Brain pericyte (primary cell): ENCODE measurements at regions not wholly inside any gene's neighbourhood (a gene's known extent, or its start where the extent isn't known, plus 50 kb on each side); places are given as distances from the start of the nearest gene placed in this dataset.

Experiments
- DNase-seq: peaks from one replicate; pipeline ENCODE4 v3.0.0-alpha.2; 2012; ENCODE audit warnings: low read depth, low spot score

DNA sequence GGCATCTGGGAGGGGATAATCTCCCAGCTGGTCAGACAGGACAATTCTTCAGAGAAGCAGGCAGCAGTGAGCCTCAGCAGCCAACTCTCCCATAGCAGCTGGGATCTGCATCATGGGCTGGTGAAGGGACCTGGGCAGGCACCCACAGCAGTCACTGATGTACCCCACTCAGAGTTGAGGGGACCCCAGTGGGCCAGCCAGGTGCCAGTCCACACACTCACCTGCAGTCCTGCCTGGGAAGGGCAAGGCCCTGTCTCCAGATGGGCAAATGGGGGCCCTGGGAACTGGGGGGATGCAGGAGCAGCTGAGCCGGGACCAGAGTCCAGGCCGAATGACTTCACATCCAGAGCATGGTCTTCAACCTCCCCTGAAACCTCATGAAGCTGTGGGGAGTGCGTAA, 170.4 kb downstream of the ZFP36L2 start:
- no peak for DNase-seq

DNA sequence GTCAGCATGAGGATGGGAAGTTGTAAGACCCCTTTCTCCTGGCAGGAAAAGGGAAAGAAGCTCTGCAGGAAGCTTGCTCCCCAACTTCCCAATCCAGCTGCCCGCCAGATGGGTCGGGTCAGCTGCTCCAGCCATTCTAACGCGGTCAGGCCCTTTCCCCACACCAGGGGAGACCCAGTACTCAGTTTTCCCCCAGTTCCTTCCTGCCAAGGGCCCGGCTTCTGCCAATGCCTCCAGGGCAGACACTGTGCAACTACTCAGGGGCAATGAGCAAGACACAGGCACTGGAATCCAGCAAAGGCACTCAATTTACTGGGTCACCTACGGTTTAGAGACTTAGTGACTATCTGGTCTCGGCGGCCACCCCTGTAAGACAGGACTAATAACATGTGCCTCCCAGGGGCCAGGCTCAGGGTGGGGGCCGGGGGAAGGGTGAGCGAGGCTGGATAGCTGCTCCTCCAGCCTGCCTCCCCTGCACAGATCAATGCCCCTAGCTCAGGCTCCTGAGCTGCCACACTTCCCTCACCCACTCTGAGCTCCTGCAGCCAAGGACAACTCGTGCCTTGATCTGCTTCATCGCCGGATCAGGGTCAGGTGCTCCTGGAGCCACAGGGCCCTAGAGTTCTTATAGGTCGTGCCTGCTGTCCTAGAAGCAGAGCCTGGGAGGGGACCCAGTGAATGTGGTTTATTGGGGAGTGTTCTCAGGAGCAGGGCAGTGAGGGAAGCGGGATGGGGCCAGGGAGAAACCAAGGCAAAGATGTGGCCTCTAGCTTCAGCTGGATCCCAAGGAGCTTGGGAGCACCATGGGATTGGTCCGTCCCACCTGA, 171.1 kb downstream of the ZFP36L2 start:
- no peak for DNase-seq

- no peak for DNase-seq
Measured at GRCh38 chr2:43054367-43054766, 172.0 kb downstream of the ZFP36L2 start.

DNA sequence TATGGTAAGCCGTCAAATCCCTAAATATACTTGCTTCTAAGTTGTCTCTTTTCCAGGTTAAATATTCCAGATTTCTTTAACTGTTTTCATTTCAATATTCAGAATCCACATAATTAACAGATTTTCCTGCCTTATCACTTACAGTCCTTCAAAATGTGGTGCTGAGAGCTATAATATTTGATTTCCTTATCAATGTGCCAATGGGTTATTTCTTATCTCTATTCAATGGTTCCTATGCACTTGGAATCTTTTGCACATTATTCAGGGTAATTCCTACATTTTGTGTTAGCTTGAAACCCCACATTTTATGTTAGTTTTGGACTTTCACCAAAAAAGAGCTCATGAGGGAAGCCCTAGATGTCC, 173.5 kb downstream of the ZFP36L2 start:
- DNase-seq: no peak

DNA sequence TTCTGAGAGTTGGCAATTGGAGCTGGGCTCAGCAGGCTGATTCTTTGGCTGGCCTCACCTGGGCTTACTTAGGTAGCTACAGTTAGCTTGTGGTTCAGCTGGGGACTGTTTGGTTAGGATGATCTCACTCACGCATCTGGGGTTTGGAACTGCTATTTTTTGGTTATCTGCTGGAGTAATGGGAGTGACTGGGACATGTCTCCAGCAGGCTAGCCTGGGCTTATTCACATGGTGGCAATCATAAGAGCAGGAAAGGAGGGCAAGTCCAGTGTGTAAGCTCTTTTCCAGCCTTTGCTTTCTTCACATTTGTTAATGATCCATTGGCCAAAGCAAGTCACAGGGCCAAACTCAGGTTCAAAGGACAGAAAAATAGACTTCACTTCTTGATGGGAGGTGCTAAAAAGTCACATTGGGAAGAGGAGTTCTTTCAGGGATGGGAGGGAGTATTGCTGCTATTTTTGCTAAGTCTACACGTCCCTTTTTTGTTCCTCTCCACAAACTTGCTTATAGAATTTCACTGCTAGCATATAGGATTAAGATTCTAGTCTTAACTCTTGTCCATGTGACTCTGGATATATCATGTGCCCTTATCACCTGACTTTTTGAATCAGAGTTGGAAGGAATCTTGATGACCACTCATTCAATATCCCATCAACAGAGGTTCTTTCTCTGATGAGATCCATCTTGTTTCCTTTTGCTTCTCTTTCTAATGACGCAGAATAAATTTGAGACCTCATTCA, 174.0 kb downstream of the ZFP36L2 start:
- DNase-seq: no peak

GRCh38 chr2:43051338-43051737, 175.1 kb downstream of the ZFP36L2 start:
- no peak for DNase-seq

GRCh38 chr2:43050866-43051265, 175.5 kb downstream of the ZFP36L2 start:
- no peak for DNase-seq

GRCh38 chr2:43049836-43050801, 176.3 kb downstream of the ZFP36L2 start:
- no peak for DNase-seq

- DNase-seq: no peak
Measured at GRCh38 chr2:43047187-43047780, 179.1 kb downstream of the ZFP36L2 start.

GRCh38 chr2:43045866-43046265, 180.5 kb downstream of the ZFP36L2 start:
- DNase-seq: no peak

DNA sequence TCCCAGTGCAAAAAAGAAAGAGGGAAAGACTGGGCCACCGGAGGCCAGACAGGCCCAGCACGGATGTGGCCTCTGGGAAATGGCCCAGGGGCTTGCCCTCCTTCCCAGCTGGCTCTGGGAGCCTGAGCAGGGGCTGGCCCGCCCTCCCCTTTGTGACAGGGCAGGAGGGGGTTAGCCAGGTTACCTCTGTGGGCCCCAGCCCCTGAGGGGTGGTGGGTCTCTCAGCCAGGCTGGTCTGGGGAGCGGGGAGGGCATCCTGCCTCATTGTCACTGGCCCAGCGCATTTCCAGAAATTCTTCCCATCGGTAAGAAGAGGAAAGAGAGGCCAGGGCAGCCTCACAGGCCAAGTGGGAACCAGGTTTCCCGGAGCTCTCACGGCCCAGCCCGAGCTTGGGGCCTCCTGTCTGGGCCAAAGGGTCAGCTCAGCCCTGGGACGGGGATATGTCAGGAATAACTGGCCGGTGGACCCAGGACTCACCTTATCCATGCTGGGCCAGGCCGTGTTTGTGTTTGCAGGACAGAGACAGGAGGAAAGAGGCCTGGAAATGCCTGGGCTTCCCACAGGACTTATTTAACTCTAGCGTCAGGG, 182.2 kb downstream of the ZFP36L2 start:
- DNase-seq: no peak

DNA sequence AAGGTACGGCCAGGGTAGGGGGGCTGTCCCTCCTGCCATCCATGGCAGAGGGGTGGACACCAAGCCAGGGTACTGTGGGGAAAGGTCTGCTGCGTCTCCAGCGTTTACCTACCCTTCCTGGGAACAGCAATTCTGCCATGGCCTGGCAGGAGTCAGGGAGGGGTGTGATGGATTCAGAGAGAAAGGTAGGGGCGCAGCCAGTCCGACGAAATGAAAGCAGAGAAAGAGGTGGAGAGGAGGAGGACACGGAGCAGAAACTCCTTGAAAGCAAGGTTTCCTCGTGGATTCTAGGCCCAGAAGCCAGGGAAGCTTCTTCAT, 182.9 kb downstream of the ZFP36L2 start:
- DNase-seq: no peak

- DNase-seq: peak; percentile 79
Measured at GRCh38 chr2:43041661-43042360, 184.6 kb downstream of the ZFP36L2 start.

DNA sequence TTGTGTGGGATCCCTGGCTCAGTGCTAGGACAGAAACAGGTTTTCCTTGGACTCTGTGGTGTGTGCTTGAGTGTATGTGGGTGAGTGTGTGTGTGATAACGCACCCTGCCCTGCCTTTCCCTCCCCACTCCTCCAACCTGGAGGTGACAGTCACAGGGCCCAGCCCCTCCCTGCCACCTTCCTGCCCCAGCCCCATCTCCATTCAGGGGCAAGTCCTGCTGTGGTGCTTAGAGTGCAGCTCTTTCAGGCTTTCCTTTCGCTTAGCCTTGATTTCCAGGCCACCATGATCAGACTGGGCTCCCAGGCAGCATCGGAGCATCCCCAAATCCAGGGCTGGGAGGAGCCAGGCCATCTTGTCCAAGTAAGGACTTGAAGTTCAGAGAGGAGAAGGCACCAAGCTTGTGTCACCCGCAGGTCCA, 185.2 kb downstream of the ZFP36L2 start:
- DNase-seq: no peak

GRCh38 chr2:43040084-43040854, 186.1 kb downstream of the ZFP36L2 start:
- DNase-seq: no peak

DNA sequence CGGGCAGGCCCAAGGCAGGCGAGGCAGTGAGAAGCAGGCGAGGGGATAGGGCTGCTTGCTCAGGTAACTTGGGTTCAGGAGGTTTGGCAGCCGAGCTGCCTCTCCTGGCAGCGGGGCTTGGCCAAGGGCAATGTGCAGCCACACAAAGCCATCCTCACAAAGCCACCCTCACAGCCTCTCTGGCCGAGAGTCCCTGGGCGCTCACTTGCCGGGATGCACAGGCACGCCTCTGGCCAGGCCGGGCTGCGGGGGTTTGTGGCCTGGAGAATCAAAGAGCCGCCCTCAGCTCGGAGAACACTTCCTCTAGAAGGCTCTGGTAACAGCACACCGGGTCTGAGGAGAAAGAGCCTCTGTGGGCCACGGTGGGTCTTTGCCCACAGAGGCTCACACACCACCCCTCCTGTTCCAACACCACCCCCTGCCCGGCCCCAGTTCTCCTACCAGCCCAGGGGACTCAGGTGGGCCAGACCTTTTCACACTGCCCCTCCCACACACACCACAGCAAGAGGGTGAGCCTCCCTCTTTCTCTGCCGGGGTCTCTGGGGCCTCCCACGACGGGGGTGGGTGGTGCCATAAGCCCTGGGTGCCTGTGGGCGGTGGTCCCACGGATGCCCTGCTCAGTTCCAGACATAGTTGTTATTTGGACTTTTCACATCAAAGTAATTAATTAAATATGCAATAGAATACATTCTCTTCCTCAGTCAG, 186.9 kb downstream of the ZFP36L2 start:
- DNase-seq: no peak

DNA sequence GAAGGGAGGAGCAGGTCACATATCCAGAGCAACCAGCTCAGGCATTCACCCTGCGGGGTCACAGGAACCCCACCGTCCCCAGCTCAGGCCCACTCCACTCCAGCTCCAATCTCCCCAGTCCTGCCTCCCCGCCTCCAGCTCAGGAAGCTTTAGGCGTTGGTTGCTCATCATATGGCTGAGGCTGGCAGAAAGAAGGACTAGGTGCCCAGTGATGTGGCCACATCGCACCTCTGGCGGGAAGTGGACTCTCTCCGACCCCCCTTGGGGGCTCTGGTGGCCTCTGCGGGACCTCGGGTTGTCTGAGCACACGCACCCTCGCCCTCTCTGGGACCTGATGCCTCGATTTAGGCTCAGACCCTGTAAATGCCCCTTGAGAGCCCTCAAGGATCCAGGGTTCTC, 187.7 kb downstream of the ZFP36L2 start:
- no peak for DNase-seq

GRCh38 chr2:43038034-43038695, 188.2 kb downstream of the ZFP36L2 start:
- no peak for DNase-seq

DNA sequence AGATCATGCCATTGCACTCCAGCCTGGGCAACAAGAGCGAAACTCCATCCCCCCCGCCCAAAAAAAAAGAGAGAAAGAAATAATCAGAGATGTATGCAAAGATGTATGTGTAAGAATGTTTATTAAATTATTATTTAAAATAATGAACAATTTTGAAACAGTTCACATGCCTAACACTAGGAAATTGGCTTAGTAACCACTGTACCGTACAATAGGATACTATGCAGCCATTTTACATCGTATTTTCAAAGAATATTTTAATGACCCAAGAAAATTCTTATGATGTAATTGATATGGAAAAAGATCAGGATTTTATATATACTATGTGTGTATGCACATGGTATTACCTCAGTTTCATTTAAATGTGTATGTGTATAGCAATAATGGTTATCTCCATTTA, 190.5 kb downstream of the ZFP36L2 start:
- DNase-seq: no peak
